ENCODE measurements at regions not wholly inside any gene's neighbourhood (a gene's known extent, or its start where the extent isn't known, plus 50 kb on each side); places are given as distances from the start of the nearest gene placed in this dataset.

DNA sequence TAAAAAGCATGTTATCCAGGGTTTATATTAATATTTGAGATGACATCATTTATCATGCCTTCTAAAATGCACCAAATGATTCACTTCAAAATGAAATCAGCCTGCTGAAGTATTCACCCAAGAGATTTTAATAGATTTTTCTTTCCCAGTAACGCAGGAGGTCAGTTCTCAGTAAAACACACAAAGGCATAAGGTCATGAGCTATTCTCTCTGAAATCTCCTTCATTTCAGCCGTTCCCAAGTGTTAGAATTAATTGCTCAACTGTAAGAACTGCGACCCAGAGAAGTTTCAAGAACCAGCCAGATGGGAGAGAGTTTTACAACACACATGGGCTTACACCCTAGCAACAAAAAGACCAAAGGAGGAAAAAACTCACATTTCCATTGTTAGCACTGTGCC lies 84.2 kb upstream of the PHLPP1 start:
- TF ChIP-seq PAX5 (IDR thresholded peaks at IDR 0.05; ENCODE audit: insufficient read depth, low read length, severe bottlenecking): no peak
- no peak for TF ChIP-seq POLR2AphosphoS5 (IDR thresholded peaks at IDR 0.05; ENCODE audit: low read depth, low read length)
